T47D (cell line): ENCODE measurements at regions not wholly inside any gene's neighbourhood (a gene's known extent, or its start where the extent isn't known, plus 50 kb on each side); places are given as distances from the start of the nearest gene placed in this dataset.
"Not testable (repeated sequence)": the region's sequence is repeated elsewhere in the genome, so short reads cannot be mapped to it uniquely, and the experiment has no call there.

ENCODE experiments used
- DNase-seq, 2 experiments: peaks; one replicate each; pipeline versions ENCODE4 v3.0.0 to v3.0.0-alpha.2; 2011 to 2012; ENCODE audit warnings: low read depth in 1 of 2, low spot score in 1 of 2
- JUND ChIP-seq: IDR thresholded peaks from 2 replicates; pipeline ENCODE4 v1.6.1; 2012; ENCODE audit warnings: low read depth
- in situ Hi-C: cut with HindIII; loops from 2 replicates; pipeline ENCODE4 v1.10.0; 2016; ENCODE audit warnings: low sequenced_read_pairs, low pct_unique_long_range_greater_than_20kb

DNA sequence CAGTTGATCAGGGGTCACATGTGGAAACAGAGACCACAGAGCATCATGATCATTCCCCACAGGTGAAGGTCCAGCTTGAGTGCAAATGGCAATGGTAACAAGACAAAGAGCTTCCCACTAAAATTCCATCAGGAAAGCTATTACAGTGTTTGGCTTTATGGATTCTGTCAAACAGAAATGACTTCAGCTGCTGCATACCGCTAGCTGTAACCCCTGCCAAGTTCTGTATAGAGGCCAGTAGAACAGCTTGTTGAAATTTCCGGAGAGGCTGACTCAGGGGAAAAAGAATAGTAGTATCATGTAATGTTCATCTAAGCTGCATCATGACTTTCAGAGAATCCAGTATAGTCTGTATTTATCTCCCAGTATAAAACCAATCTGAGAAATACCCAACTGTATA lies 1704.7 kb downstream of the SLITRK5 start:
- DNase-seq, result peak in 1 of 2 experiments; percentile 3
- in situ Hi-C loops, result no loop called here

GRCh38 chr13:89380101-89380500 lies 1708.9 kb downstream of the SLITRK5 start:
- in situ Hi-C loops, result no loop called here
- DNase-seq, result no peak
- TF ChIP-seq JUND, result no peak

More for the DNA sequence above, 1704.7 kb downstream of the SLITRK5 start:
- TF ChIP-seq JUND, result no peak

DNA sequence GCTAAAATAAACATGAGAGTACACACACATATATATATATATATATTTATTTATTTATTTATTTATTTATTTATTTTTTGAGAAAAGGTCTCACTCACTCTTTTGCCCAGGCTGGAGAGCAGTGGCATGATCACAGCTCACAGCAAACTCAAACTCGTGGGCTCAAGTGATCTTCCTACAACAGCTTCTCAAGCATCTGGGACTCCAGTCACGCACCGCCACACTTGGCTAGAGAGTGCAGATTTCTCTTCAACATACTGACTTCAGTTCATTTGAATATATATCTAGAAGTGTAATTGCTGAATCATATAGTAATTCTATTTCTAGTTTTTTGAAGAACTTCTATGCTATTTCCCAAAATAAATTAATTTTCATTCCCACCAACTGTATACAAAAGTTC lies 1711.8 kb downstream of the SLITRK5 start:
- no peak for TF ChIP-seq JUND
- in situ Hi-C loops, result no loop called here
- DNase-seq, result no peak

GRCh38 chr13:89383891-89384290 lies 1712.7 kb downstream of the SLITRK5 start:
- TF ChIP-seq JUND, result no peak
- no peak for DNase-seq
- in situ Hi-C loops, result no loop called here

DNA sequence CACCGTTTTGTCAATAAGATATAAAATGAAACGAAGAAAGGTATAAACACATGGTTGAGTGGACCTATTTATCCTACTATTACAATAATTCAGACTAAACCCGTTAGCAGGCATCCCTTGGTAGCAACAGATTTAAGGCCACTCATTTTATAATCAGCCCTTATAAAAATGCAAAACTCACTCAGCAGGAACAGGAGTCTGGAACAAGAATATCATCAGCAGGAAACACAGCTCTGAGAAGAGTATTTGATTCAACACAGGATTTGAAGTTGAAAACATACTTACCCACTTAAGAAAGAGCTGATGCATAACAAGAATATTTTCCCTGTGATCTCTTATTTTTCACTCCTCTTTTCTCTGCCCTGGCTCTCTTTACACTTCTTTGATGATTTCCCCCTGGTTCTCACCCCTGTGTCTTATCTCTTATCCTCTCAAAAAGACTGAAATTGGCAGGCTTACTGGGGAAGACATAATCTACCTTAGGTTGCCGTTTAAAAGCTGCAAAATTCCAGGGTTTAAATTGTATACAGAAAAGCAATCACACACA lies 1722.7 kb downstream of the SLITRK5 start:
- no peak for TF ChIP-seq JUND
- in situ Hi-C loops, result no loop called here
- no peak for DNase-seq

DNA sequence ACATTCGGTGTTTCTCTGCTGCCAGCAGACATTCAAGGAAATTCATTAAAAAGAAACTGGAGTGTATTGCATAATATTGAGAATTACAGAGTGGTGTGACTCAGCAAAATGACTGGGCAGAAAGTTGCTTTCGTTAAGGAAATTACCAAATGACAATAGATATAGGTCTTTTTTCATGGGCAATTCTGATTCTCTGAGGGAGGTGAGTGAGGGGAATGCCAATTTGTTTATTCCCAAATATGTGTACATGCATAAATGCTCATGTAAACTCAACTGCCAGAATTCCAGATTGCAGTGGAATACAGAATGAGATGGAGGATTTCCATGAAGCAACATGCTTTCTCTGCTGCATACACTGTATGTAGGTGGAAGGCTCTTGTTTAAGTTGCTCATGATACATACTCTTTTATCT lies 1730.1 kb downstream of the SLITRK5 start:
- DNase-seq, result no peak
- in situ Hi-C loops, result no loop called here
- no peak for TF ChIP-seq JUND

GRCh38 chr13:89402211-89402610 lies 1731.0 kb downstream of the SLITRK5 start:
- in situ Hi-C loops, result no loop called here
- no peak for TF ChIP-seq JUND
- DNase-seq, result no peak

GRCh38 chr13:89406096-89406495 lies 1734.9 kb downstream of the SLITRK5 start:
- DNase-seq, in situ Hi-C loops: not testable (repeated sequence)

DNA sequence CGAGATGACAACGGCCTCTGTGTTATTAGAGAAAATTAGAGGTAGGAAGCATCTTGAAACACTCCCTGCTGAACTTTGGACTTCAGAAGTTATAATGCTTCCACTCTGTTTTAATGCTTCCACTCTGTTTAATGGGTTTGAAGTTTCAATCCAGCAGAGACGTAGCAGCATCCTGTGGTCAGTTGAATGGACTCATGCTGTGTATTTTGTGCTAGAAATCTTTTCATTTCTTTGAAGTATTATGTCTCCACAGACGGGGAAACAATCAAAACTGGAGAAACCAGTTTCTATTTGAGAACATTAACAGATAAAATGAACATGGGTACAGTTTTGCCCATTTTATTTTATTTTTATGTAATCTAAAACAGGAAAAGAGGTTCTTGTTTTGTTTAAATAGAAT lies 1736.2 kb downstream of the SLITRK5 start:
- no peak for TF ChIP-seq JUND
- DNase-seq, result peak in 1 of 2 experiments; percentile 10
- in situ Hi-C loops, result no loop called here

GRCh38 chr13:89432997-89433396 lies 1761.8 kb downstream of the SLITRK5 start:
- in situ Hi-C loops, result no loop called here
- TF ChIP-seq JUND, result no peak
- DNase-seq, result peak; percentile 1 to 2

DNA sequence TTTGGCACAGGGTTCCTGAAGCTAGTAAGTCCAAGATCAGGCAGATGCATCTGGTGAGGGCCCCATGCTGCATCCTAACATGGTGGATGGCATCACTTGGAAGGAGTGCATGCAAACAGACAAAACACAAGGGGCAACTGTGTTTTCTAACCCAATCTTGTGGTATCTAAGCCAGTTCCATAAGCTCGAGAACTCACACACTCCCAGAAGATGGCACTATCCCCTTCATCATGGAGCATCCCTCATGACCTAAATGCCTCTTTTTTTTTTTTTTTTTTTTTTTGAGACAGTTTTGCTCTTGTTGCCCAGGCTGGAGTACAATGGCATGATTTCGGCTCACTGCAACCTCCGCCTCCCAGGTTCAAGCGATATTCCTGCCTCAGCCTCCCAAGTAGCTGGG lies 1763.5 kb downstream of the SLITRK5 start:
- in situ Hi-C loops, result not testable (repeated sequence)
- peak in 1 of 2 experiments; percentile 61 for DNase-seq

DNA sequence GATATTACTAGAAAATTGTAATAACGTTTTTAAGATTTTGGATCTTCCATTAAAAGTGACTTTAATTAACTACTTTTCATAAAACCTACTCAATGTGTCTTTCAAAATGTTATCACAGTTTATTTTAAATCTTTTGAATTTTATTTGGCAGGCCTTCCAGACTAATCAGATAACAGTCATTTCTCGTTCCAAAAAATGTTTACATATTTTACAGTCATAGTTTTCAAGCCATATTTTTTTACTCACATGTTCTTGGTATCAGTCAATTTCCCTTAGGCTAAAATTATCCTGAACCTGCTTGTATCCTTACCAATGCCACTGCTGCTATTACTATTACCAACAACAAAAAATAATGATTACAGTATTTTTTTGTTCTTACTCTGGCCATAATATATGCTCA lies 1783.5 kb downstream of the SLITRK5 start:
- in situ Hi-C loops, result no loop called here
- no peak for DNase-seq
- no peak for TF ChIP-seq JUND

GRCh38 chr13:89455225-89455624 lies 1784.1 kb downstream of the SLITRK5 start:
- DNase-seq, result no peak
- in situ Hi-C loops, result no loop called here
- TF ChIP-seq JUND, result no peak

DNA sequence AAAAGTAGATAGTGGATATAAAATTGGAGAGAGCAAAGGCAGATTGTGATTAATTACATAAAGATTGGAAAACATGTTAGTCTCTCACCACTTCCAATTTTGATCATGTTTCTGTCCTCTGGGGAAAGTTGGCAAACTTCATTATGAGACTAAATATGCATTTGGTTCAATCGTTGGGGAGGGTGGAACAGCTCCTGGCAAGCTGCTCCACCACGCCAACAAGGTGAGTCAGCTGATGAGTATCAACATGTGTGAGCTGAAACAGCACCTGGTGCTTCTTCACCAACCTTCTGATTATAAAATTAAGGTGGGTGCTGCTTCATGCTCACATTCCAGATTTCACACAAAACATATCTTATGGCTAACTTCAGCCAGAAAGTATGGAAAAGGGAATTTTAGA lies 1784.6 kb downstream of the SLITRK5 start:
- DNase-seq, result peak in 1 of 2 experiments; percentile 10
- in situ Hi-C loops, result no loop called here
- TF ChIP-seq JUND, result no peak
